ENCODE measurements at regions not wholly inside any gene's neighbourhood (a gene's known extent, or its start where the extent isn't known, plus 50 kb on each side); places are given as distances from the start of the nearest gene placed in this dataset.

GRCh38 chr5:6948562-6948961, 235.3 kb downstream of the TENT4A start:
- TF ChIP-seq TEAD4 (IDR thresholded peaks at IDR 0.05) (no peak), MAX (IDR thresholded peaks at IDR 0.05) (no peak), ZBTB7A (IDR thresholded peaks at IDR 0.05; ENCODE audit: low read depth) (no peak), REST (IDR thresholded peaks at IDR 0.05; ENCODE audit: low read depth) (no peak), NFIC (IDR thresholded peaks at IDR 0.05) (no peak)

GRCh38 chr5:6949230-6949629, 236.0 kb downstream of the TENT4A start:
- TF ChIP-seq RAD21 (IDR thresholded peaks at IDR 0.05; ENCODE audit: low read depth), result no peak
- TF ChIP-seq MAX (IDR thresholded peaks at IDR 0.05), result no peak
- TF ChIP-seq USF1 (IDR thresholded peaks at IDR 0.05), result no peak
- TF ChIP-seq ZBTB7A (IDR thresholded peaks at IDR 0.05; ENCODE audit: low read depth), result no peak
- no peak for TF ChIP-seq REST (IDR thresholded peaks at IDR 0.05; ENCODE audit: low read depth)
- TF ChIP-seq TEAD4 (IDR thresholded peaks at IDR 0.05), result no peak
- no peak for TF ChIP-seq FOXM1 (IDR thresholded peaks at IDR 0.05; ENCODE audit: borderline replicate concordance, low read depth)
- TF ChIP-seq CREB1 (IDR thresholded peaks at IDR 0.05; ENCODE audit: low read depth), result no peak

- TF ChIP-seq CREB1 (IDR thresholded peaks at IDR 0.05; ENCODE audit: low read depth), result no peak
- TF ChIP-seq EP300 (IDR thresholded peaks at IDR 0.05; ENCODE audit: borderline replicate concordance), result no peak
- no peak for TF ChIP-seq TEAD4 (IDR thresholded peaks at IDR 0.05)
- no peak for TF ChIP-seq REST (IDR thresholded peaks at IDR 0.05; ENCODE audit: low read depth)
- no peak for TF ChIP-seq ZBTB7A (IDR thresholded peaks at IDR 0.05; ENCODE audit: low read depth)
- no peak for TF ChIP-seq RAD21 (IDR thresholded peaks at IDR 0.05; ENCODE audit: low read depth)
- TF ChIP-seq TCF12 (IDR thresholded peaks at IDR 0.05; ENCODE audit: low read depth), result no peak
- no peak for TF ChIP-seq TAF1 (IDR thresholded peaks at IDR 0.05; ENCODE audit: low read depth)
- TF ChIP-seq NFIC (IDR thresholded peaks at IDR 0.05), result no peak
- TF ChIP-seq CEBPB (IDR thresholded peaks at IDR 0.05), result no peak
- TF ChIP-seq MAX (IDR thresholded peaks at IDR 0.05), result no peak
- TF ChIP-seq EGR1 (IDR thresholded peaks at IDR 0.05), result no peak
- no peak for TF ChIP-seq YY1 (IDR thresholded peaks at IDR 0.05; ENCODE audit: low read depth)
- TF ChIP-seq USF1 (IDR thresholded peaks at IDR 0.05), result no peak
- no peak for TF ChIP-seq FOXM1 (IDR thresholded peaks at IDR 0.05; ENCODE audit: borderline replicate concordance, low read depth)
Measured at GRCh38 chr5:6950250-6950649, 237.0 kb downstream of the TENT4A start.

- TF ChIP-seq EP300 (IDR thresholded peaks at IDR 0.05; ENCODE audit: borderline replicate concordance), result no peak
- no peak for TF ChIP-seq REST (IDR thresholded peaks at IDR 0.05; ENCODE audit: low read depth)
- no peak for TF ChIP-seq TEAD4 (IDR thresholded peaks at IDR 0.05)
- no peak for TF ChIP-seq TAF1 (IDR thresholded peaks at IDR 0.05; ENCODE audit: low read depth)
- no peak for TF ChIP-seq USF1 (IDR thresholded peaks at IDR 0.05)
- no peak for TF ChIP-seq NFIC (IDR thresholded peaks at IDR 0.05)
Measured at GRCh38 chr5:6950860-6951259, 237.6 kb downstream of the TENT4A start.

Data from Ishikawa (cell line).